GM12801 (cell line): ENCODE measurements at regions not wholly inside any gene's neighbourhood (a gene's known extent, or its start where the extent isn't known, plus 50 kb on each side); places are given as distances from the start of the nearest gene placed in this dataset.

ENCODE experiments used
- TF ChIP-seq, protein P1 (sequence below): IDR thresholded peaks from one replicate; pipeline ENCODE4 v1.5.1; 2011; ENCODE audit warnings: control low read depth; ENCODE audit not compliant: insufficient read length; ENCODE audit errors: extremely low read depth

DNA sequence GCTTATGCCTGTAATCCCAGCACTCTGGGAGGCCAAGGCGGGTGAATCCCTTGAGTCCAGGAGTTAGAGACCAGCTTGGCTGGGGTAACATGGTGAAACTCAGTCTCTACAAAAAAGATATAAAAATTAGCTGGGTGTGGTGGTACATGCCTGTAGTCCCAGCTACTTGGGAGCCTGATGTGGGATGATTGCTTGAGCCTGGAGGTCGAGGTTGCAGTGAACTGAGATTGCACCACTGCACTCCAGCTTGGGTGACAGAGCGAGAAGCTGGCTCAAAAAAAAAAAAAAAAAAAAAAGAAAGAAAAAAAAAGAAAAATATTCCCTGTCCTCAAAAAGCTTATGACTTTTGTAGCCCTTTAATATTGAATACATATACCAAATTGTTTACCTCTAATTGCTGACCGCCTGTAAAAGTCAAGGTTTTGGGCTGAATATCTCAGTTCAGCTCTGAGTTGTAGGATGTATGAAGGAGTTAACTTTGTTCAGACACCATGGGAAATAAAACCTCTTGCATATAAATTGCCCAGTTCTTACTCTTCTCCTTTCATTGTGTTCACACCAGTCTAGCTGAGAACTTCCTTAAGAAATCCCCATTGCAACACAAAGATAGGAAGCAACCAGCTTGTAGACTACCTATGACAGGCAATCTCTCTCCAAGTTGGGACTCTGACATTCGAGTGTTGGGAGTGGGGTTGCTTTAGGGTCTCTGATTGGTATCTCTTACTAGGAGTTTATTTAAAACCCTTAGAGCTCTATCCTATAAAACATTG lies 97.6 kb upstream of the RASGRP1 start:
- TF ChIP-seq, protein P1, sequence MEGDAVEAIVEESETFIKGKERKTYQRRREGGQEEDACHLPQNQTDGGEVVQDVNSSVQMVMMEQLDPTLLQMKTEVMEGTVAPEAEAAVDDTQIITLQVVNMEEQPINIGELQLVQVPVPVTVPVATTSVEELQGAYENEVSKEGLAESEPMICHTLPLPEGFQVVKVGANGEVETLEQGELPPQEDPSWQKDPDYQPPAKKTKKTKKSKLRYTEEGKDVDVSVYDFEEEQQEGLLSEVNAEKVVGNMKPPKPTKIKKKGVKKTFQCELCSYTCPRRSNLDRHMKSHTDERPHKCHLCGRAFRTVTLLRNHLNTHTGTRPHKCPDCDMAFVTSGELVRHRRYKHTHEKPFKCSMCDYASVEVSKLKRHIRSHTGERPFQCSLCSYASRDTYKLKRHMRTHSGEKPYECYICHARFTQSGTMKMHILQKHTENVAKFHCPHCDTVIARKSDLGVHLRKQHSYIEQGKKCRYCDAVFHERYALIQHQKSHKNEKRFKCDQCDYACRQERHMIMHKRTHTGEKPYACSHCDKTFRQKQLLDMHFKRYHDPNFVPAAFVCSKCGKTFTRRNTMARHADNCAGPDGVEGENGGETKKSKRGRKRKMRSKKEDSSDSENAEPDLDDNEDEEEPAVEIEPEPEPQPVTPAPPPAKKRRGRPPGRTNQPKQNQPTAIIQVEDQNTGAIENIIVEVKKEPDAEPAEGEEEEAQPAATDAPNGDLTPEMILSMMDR = no peak

DNA sequence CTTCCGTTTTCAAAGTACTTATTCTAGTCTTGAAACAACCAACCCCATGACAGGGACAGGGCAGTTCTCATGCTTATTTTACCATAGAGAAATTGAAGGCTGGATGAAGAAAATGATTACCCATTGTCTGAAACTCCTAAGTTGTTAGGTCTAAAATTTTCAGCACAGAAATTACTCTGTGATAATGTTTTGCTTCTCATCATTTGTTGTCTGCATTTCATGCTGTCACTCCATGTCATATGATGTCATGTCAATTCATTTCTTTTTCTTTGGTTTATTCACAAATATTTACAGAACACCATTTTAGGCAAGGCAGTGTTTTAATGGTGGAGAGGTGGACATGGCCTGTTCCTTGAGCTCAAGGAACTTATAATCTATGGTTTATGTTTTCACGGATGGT lies 98.2 kb upstream of the RASGRP1 start:
- TF ChIP-seq, protein P1 = no peak

DNA sequence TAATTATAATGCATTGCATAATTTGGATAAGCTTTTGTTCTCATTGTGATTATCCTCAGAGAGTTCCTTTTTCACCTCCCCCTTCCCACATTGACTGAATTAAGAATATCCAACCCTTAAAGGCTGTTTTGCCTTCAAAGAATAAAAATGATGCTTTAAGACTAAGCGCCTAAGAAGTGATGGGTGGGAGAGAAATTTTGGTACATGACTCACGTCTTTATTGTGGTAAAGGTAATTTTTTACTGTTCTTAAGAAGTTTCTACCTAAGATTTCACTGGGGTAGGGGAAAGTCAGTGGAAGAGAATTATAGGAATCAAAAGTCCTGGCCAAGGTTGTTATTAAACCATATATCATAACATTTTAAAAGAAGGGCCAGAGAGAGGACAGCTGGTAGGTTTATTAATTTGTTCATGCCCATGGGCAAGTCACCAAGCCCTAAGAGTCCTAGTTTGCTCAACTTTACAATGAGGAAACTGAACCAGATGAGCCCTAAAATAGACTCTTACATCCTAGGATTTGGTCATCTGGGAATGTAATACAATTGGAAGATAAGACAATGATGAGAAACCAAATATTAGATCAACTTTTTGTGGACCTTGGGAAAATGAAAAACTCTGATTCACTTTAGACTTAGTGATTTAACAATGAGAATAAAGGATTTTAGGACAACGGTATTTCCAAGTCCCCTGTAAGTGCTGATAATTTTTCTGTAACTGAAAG lies 101.1 kb upstream of the RASGRP1 start:
- TF ChIP-seq, protein P1 = no peak

DNA sequence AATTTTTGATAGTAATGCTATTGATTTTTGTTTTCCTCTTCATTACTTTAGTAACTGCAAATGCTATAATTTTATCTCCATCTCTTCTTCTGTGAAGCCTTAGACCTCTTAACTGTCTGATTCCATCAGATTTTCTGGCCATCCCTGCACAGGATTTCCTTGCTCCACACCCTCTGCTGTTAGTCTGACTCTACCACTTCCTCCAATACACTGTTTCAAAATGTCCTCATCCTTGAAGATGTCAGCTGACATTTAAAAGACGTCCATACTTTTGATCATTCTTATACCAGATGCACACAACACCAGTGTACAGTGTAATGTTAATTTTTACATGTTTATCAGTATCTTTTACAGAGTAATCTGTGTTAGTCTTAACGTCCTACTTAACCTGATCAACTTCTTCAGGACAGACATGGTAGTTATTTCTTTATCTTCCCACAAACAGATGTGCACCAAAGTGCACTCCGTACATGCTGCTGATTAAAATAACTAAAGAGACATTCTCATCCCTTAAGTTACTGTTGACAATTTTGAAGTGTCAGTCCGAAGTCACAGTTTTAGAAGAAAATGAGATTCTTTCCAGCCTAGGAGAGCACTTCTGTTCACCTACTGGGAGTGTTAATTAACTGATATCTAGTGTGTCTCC lies 102.4 kb upstream of the RASGRP1 start:
- TF ChIP-seq, protein P1 = no peak

DNA sequence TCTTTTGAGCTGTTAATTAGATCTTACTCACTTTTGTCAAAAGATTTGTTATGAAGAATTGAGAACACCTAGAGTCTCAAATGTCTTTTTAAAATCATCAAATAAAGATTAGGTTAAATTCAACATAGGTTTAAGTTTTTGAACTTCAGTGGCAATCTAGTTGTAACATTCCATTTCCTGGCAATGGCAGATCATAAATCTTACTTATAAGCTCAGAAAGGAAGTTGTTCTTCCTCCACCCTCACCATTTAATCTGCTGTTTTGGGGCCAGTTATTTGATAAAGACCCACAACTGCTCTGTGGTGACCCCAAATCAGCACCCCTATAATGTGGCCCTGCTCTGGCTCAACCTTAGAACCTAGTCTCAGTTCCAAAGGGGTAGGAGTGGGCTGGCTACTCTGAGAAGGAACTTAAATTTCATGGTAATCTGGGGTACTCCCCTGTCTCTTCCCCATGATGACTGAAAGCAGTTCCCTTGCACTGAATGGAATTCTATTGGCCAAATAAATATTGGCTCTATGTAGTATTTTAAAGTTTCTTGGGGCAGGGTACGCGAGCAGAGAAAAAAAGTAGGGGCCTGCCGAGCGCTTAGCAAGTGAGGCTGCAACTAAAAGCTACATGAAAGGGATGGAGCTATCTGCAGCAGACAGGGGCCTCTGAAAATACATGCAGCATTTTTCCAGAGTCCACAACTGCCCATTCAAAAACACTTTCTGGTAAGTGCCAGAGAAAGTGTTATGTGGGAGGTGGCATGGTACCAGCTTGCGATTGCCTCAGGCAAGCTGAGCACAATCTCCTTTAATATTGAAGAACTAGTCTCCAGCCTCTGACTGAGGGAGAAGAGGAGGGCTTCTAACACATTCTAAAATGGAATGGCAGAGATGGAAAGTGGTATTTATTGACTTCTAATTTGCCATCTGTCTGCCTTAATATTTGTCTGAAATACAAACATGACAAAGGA lies 103.6 kb upstream of the RASGRP1 start:
- TF ChIP-seq, protein P1 = no peak

DNA sequence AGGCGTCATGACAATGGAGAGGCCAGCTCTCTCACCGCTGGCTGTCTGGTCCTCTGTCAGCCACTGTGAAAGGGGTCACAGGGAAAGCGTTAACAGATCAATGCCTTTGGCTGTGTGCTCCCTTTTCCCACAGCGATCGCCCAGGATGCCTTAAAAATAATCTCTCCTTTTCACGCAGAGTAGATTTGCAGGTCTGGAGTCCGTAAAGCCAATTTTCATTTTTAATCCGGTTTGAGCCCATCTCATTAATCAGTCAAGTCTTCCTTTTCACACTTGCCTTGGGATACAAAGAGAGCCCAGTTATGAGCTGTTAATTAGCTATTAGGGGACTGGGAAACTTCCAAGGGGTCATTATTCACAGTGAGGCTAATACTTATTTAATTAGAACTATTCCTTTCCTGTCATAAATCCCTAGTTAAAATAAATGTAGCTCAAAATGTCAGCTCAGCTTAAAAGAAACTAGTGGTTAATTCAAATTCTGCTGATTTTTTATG lies 104.3 kb upstream of the RASGRP1 start:
- TF ChIP-seq, protein P1 = no peak
